GM12875 (cell line): ENCODE measurements at regions not wholly inside any gene's neighbourhood (a gene's known extent, or its start where the extent isn't known, plus 50 kb on each side); places are given as distances from the start of the nearest gene placed in this dataset.

Source experiments
- H3K4me3 ChIP-seq: one replicate; pipeline ENCODE4 v1.5.1; 2011; ENCODE audit warnings: low read depth, low read length, control low read depth
- TF ChIP-seq, protein P1 (sequence below): IDR thresholded peaks from 2 replicates; pipeline ENCODE4 v1.5.1; 2011; ENCODE audit warnings: low read depth, mild to moderate bottlenecking, control low read depth, inconsistent platforms, low read length, moderate library complexity, borderline replicate concordance; ENCODE audit not compliant: insufficient read depth

DNA sequence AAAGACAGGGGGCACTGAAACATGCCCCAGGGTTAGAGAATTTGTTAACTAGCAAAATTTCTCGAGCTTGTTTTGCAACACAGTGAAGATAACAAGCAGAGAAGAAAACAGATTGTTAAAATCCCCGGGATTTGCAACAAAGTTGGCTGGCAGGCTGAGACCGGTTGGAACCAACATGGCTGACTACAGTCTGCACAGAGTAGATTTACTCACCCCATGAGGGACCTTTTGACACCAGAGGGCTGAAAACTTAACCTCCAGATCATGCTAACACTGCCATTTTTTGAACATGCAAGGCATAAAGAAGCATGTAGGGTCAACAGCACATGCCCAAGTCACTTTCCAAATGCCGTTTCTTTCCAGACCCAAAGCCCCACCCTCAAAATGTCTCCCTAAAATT, 95.2 kb upstream of the TMEM26 start:
- TF ChIP-seq, protein P1, sequence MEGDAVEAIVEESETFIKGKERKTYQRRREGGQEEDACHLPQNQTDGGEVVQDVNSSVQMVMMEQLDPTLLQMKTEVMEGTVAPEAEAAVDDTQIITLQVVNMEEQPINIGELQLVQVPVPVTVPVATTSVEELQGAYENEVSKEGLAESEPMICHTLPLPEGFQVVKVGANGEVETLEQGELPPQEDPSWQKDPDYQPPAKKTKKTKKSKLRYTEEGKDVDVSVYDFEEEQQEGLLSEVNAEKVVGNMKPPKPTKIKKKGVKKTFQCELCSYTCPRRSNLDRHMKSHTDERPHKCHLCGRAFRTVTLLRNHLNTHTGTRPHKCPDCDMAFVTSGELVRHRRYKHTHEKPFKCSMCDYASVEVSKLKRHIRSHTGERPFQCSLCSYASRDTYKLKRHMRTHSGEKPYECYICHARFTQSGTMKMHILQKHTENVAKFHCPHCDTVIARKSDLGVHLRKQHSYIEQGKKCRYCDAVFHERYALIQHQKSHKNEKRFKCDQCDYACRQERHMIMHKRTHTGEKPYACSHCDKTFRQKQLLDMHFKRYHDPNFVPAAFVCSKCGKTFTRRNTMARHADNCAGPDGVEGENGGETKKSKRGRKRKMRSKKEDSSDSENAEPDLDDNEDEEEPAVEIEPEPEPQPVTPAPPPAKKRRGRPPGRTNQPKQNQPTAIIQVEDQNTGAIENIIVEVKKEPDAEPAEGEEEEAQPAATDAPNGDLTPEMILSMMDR, result no peak
- no peak overlapping the region for H3K4me3 ChIP-seq

DNA sequence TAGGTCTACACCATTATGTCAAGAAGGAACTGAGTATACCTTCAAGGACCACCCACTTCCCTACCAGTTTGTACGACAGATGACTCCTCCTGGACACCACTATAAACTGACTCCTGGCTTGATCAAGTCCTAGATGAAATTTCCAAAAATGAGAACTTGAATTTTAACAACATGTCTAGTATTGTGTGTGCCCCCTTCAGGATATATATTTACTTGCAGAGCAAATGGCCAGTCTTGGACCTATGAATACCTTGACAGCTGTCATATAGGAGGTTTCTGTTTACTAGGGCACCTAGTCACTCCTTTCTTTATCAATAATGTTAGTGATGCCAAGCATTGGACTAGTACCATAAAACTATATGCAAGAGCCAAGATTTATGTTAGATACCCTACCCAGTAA, 94.1 kb upstream of the TMEM26 start:
- no peak overlapping the region for H3K4me3 ChIP-seq
- TF ChIP-seq, protein P1, result no peak

DNA sequence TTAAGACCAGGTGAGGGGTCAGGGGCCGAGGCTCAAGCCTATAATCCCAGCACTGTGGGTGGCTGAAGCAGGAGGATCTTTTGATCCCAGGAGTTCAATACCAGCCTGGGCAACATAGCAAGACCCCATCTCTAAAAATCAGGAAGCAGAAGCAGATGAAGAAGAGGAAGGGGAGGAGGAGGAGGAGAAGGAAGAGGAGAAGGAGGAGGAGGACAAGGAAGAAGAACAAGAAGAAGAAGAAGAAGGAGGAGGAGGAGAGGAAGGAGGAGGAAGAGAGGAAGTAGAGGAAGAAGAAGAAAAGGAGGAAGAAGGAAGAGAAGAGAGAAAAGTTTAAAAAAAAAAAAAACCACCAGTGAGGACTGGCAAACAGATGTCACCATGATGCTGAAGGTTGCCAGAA, 92.0 kb upstream of the TMEM26 start:
- TF ChIP-seq, protein P1, result no peak
- H3K4me3 ChIP-seq, result no peak overlapping the region

DNA sequence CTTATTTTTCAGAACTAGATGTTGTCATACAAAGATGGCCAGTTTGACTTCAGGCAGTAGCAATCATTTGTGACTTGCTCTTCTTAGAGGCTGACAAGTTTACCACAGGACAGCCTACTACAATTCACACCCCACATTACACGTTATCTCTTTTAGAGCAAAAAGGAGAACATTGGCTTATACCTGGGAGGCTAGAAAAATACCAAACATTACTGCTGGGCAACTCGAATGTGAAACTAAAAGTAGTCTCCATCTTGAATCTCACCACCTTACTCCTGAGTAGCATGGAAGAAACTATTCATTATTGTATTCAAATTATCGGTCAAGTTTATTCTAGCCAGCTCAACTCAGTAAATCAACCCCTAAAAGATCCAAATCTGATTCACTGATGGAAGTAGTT, 90.7 kb upstream of the TMEM26 start:
- TF ChIP-seq, protein P1, result no peak

DNA sequence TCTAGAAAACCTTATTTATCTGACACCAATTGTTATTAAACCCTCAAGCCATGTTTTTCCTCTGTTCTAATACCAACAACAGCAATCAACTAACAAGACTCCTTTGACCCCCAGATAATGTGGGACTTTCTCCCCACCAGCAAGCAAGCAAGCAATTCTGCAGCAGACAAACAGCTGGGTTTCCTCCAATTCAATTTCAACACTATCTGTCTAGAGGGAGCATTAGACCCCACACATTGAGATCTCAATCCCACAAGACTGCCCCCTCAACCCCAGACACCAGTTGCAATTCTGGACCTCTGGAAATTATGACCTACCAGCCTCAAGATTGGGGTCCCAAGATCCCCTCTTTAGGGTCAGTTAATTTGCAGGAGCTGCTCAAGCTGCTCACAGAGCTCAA, 89.4 kb upstream of the TMEM26 start:
- no peak overlapping the region for H3K4me3 ChIP-seq
- TF ChIP-seq, protein P1, result no peak

More for the DNA sequence above, 90.7 kb upstream of the TMEM26 start:
- H3K4me3 ChIP-seq, result no peak overlapping the region

DNA sequence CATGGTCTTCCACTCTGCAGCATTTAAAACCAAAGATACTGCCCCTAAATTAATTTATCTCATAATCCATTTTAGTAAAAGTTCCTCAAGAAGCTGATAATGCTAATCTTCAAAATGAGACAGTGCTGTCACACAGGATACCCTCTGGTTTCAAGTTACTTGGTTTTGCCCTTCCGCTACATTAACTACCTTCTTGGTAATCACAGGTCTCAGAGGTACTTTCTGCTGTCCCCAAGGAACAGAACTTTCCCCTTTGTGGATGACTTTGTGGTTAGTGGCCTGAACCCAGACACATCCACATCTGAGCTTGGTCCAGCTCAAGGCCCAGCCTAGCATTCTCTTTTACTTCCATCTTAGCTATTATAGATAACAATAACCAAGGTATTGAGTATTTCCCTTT, 88.8 kb upstream of the TMEM26 start:
- TF ChIP-seq, protein P1, result no peak
- no peak overlapping the region for H3K4me3 ChIP-seq

DNA sequence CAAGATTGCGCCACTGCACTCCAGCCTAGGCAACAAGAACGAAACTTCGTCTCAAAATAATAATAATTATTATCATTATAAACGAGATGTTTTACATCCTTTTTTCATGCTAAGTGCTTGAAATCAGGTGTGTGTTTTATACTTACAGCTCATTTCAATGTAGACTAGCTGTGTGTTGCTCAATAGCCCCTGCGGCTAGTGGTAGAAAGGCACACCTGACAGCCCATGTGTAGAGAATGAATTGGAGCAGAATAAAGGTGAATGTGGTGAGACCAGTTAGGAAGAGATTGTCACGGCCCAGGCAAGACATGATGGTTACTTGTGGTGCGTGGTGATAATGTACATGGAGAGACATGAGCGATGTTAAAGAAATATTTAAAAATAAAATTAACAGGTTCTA, 86.7 kb upstream of the TMEM26 start:
- no peak overlapping the region for H3K4me3 ChIP-seq
- TF ChIP-seq, protein P1, result no peak
